ENCODE measurements at regions not wholly inside any gene's neighbourhood (a gene's known extent, or its start where the extent isn't known, plus 50 kb on each side); places are given as distances from the start of the nearest gene placed in this dataset.

DNA sequence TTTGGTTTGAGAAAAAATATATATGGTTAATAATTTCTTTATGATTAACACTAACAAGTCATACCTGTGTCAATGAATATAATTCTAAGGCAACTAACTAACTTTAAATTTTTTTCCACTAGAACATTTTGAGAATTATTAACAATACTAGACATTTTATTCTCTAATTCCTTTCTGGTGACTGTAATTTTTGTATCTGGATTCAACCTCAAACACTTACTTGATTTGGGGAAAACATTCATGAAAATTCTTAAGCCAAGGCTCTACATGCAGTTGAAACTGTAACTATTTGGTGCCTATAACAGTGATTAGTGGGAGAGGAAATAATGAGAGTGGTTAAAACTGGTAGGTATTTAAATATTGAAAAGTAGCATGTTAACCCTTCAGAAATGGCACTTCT, 546.5 kb upstream of the KLHL29 start:
- H3K9me3 ChIP-seq (ENCODE audit: low read length), result peaks cover 73% of the 10 kb centered on the region
- FAIRE-seq, result no peak
- in situ Hi-C loops (cut with HindIII; ENCODE audit: extremely low pct_ligation_motif_present, low pct_unique_long_range_greater_than_20kb), result no loop called here
- H3K4me3 ChIP-seq (replicated peaks in 1 of 3; ENCODE audit: insufficient read depth in 1 of 3, low read depth in 2 of 3, low read length in 3 of 3), result no peak overlapping the region
- no peak for ATAC-seq
- CTCF ChIA-PET (ENCODE audit: low intra/inter-chr PET ratio, low total read pairs), result no interaction called here
- DNase-seq (ENCODE audit: low spot score), result no peak
- intact Hi-C loops (cut with micrococcal nuclease; ENCODE audit: unreplicated experiment), result no loop called here
- no peak overlapping the region for H3K4me2 ChIP-seq (ENCODE audit: low read depth, low read length)
- H3K9ac ChIP-seq (ENCODE audit: insufficient read depth, low read depth, low read length), result no peak overlapping the region
- H3K4me1 ChIP-seq (ENCODE audit: insufficient read depth, low read length), result no peaks in the 10 kb centered on the region
- H3K27ac ChIP-seq (ENCODE audit: extremely low read length, insufficient read depth, low read length), result no peak overlapping the region
- POLR2A ChIA-PET, result no interaction called here
- no TSS peak for BruUV-seq (replicated peaks)
- no peaks in the 10 kb centered on the region for H4K20me1 ChIP-seq (ENCODE audit: insufficient read depth, low read length)
- no peak overlapping the region for H2AFZ ChIP-seq (ENCODE audit: low read length)
- no peaks in the 10 kb centered on the region for H3K79me2 ChIP-seq (ENCODE audit: insufficient read depth, low read length)
- H3K27me3 ChIP-seq (ENCODE audit: control insufficient read depth in 1 of 2, insufficient read depth in 2 of 2, low read length in 2 of 2), result no peaks in the 10 kb centered on the region
- H3K36me3 ChIP-seq (replicated peaks in 1 of 2; ENCODE audit: control insufficient read depth in 1 of 2, insufficient read depth in 2 of 2, low read length in 2 of 2), result no peaks in the 10 kb centered on the region
- TF ChIP-seq MAZ (IDR thresholded peaks at IDR 0.05; ENCODE audit: borderline replicate concordance, low read depth, low read length) (no peak), MAZ (CRISPR knock-in tag; IDR thresholded peaks at IDR 0.05; ENCODE audit: low read depth) (no peak), KDM2A (CRISPR knock-in tag; IDR thresholded peaks at IDR 0.05; ENCODE audit: borderline replicate concordance, low read depth) (no peak), SMAD1 (CRISPR knock-in tag; IDR thresholded peaks at IDR 0.05; ENCODE audit: borderline replicate concordance, low read depth) (no peak), PPARG (CRISPR knock-in tag; conservative IDR thresholded peaks at IDR 0.05) (no peak), CC2D1A (CRISPR knock-in tag; IDR thresholded peaks at IDR 0.05) (no peak), TBX3 (IDR thresholded peaks at IDR 0.05; ENCODE audit: borderline replicate concordance) (no peak), HDAC1 (CRISPR knock-in tag; IDR thresholded peaks at IDR 0.05) (no peak)
- TF ChIP-seq, protein P1, sequence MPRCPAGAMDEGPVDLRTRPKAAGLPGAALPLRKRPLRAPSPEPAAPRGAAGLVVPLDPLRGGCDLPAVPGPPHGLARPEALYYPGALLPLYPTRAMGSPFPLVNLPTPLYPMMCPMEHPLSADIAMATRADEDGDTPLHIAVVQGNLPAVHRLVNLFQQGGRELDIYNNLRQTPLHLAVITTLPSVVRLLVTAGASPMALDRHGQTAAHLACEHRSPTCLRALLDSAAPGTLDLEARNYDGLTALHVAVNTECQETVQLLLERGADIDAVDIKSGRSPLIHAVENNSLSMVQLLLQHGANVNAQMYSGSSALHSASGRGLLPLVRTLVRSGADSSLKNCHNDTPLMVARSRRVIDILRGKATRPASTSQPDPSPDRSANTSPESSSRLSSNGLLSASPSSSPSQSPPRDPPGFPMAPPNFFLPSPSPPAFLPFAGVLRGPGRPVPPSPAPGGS (CRISPR knock-in tag; IDR thresholded peaks at IDR 0.05), result no peak
- TF ChIP-seq, protein P2, sequence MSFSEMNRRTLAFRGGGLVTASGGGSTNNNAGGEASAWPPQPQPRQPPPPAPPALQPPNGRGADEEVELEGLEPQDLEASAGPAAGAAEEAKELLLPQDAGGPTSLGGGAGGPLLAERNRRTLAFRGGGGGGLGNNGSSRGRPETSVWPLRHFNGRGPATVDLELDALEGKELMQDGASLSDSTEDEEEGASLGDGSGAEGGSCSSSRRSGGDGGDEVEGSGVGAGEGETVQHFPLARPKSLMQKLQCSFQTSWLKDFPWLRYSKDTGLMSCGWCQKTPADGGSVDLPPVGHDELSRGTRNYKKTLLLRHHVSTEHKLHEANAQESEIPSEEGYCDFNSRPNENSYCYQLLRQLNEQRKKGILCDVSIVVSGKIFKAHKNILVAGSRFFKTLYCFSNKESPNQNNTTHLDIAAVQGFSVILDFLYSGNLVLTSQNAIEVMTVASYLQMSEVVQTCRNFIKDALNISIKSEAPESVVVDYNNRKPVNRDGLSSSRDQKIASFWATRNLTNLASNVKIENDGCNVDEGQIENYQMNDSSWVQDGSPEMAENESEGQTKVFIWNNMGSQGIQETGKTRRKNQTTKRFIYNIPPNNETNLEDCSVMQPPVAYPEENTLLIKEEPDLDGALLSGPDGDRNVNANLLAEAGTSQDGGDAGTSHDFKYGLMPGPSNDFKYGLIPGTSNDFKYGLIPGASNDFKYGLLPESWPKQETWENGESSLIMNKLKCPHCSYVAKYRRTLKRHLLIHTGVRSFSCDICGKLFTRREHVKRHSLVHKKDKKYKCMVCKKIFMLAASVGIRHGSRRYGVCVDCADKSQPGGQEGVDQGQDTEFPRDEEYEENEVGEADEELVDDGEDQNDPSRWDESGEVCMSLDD (CRISPR knock-in tag; IDR thresholded peaks at IDR 0.05; ENCODE audit: borderline replicate concordance), result no peak
- TF ChIP-seq, protein P3, sequence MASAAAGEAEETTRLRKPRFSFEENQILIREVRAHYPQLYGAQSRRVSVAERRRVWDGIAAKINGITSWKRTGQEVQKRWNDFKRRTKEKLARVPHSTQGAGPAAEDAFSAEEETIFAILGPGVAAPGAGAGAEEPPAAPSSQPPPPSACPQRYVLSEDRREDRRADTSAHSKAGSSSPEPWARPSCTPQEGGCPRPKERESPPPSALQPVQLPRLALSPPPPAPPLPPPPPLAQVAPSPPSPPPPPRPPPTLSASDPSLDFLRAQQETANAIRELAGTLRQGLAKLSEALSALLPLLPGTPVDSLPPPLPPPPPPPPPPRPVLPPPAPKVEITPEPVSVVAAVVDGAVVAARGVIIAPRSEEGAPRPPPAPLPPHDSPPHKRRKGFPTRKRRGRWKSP (CRISPR knock-in tag; IDR thresholded peaks at IDR 0.05), result no peak

Measured in HepG2 (cell line).